Nucleus accumbens (tissue), 56 donors: ENCODE measurements at regions not wholly inside any gene's neighbourhood (a gene's known extent, or its start where the extent isn't known, plus 50 kb on each side); places are given as distances from the start of the nearest gene placed in this dataset.

Experiments used
- DNase-seq, 56 donors: peaks; one replicate each; lab custom pipeline; 2025; lab: John Stamatoyannopoulos, UW

- DNase-seq: no peak
Measured at GRCh38 chr6:3560211-3560610, 103.4 kb upstream of the SLC22A23 start.

DNA sequence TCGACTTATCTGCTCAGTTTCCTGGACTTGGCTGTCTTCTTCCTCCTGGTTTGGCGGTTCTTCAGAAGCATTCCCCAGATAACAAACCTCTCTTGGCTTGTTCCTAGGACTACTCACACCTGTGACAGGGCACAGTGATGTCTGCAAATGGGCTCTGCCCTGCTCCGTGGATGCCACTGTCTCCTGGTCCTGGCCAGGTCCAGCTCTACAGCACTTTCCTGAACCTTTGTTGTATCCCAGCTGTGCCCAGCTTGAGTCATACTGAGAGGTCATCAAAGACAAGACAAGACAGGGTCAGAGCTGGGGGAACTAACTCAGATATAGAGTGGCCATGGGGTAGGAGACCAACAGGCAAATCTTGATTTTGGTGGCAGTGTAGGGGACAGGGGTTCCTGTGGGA lies 102.7 kb upstream of the SLC22A23 start:
- no peak for DNase-seq

- no peak for DNase-seq
Measured at GRCh38 chr6:3557336-3557735, 100.5 kb upstream of the SLC22A23 start.

- no peak for DNase-seq
Measured at GRCh38 chr6:3553254-3553653, 96.4 kb upstream of the SLC22A23 start.

DNA sequence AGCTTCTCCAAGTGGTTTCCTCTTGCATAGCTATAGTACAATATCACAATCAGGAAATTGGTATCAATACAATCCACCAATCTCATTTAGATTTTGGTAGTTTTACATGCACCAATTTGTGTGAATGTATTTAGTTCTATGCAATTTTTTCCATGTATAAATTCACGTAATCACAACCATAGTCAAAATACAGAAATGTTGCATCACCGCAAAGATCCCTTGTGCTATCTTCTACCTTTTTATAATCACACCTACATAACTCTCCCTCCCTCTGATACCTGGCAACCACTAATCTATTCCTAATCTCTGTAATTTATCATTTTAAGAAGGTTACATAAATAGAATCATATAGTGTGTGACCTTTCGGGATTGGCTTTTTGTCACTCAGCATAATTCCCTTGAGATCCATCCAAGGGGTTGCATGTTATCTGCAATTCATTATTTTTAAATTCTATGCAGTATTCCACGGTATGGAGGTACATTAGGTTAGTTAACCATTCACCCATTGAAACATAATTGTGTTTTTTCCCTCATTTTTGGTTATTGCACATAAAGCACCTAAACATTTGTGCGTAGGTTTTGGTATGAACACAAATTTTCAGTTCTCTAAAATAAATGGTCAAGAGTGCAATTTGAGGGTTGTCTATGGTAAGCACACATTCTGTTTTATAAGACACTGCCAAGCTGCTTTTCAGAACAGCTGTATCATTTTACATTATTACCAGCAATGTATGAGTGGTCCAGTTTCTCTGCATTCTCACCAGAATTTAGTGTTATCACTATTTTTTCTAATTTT lies 95.1 kb upstream of the SLC22A23 start:
- no peak for DNase-seq

- DNase-seq: no peak
Measured at GRCh38 chr6:3549314-3549940, 92.6 kb upstream of the SLC22A23 start.

DNA sequence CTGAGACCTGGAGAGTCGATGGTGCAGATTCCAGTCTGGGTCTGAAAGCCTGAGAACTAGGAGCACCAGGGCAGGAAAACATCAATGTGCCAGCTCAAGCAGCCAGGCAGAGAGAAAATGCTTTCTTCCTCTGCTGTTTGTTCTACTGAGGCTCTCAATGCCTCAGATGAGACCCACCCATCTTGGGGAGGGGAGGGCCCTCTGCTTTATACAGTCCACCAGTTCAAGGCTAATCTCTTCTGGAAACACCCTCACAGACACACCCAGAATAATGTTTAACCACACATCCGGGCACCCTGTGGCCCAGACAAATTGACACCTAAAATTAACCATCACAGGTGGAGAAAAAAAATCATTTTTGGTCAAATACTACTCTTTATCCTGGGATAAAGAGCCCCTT lies 89.3 kb upstream of the SLC22A23 start:
- DNase-seq: no peak

DNA sequence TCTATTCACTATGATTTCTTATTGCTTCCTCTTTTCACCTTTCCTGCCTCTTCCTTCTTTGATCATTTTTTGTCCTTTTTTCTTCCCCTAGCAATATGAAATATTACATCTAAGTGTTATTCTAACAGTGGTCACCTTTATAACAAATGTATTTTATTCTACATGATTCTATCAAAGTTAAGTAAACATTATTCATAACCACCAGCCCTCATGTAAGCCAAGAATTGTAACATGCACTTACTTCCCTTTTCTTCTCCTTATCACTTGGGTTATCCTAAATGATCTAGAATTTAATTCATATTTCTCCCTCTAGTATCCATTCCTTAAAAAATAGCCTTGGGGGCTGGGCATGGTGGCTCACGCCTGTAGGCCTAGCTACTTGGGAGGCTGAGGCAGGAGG lies 88.3 kb upstream of the SLC22A23 start:
- DNase-seq: no peak

- DNase-seq: no peak
Measured at GRCh38 chr6:3542032-3542640, 85.3 kb upstream of the SLC22A23 start.

GRCh38 chr6:3541006-3541585 lies 84.2 kb upstream of the SLC22A23 start:
- no peak for DNase-seq

DNA sequence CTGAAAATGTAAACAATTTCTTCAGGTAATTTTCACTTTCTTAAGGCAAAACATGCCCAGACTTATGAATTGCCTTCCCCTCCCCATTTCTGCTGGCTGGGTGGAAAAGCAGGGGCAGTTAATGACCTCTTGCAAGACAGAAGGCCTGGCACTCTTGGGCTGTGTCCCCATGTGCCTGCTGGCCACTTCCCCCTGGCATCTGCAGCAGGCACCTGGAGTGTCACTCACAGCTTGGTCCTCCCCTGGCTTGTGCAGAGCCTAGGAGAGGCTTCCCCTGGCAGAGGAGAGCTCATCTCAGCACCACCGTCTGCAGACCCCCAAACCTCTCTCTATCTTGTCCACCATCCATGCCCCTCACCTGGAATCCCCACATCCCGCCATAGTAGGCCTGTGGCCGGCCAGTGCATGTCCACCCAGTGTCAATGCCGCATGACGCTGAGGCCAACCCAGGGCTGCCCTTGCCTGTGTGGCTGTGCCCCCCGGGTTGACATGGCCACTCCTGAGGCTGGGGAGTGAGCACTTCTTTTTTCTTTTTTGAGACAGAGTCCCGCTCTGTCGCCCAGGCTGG lies 83.5 kb upstream of the SLC22A23 start:
- no peak for DNase-seq

DNA sequence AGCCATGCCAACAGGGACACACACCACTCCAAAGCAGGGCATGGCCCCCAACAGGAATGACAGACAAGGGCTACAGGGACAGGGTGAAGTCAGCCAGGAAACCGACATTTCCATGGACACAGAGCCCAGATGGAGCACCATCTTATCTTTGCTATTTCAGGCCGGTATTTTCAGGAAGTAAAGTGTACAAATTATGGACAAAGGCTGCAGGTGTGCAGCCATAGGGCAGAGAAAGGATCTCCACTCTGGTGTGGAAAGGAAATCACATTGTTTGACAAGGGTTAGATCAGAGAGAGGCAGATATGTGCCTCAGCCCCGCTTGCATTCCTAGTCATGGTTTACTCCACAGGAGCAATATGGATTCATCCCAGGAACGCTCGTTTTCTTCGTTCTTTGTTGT lies 81.7 kb upstream of the SLC22A23 start:
- DNase-seq: no peak

DNA sequence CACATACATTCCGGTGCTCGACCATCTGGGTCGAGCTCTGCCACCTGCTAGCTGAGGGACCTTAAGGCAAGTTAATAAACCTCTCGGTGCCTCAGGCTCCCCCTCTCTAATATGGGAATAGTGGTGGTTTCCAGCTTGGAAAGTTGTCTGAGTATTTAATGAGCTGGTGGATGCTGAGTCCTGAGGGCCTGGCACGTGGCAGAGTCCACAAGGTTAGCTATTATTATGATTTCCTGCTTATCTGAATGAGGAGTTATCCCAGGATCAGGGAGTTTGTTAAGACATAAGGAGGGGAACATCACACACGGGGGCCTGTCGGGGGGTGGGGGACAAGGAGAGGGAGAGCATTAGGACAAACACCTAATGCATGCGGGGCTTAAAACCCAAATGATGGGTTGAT lies 80.1 kb upstream of the SLC22A23 start:
- no peak for DNase-seq

DNA sequence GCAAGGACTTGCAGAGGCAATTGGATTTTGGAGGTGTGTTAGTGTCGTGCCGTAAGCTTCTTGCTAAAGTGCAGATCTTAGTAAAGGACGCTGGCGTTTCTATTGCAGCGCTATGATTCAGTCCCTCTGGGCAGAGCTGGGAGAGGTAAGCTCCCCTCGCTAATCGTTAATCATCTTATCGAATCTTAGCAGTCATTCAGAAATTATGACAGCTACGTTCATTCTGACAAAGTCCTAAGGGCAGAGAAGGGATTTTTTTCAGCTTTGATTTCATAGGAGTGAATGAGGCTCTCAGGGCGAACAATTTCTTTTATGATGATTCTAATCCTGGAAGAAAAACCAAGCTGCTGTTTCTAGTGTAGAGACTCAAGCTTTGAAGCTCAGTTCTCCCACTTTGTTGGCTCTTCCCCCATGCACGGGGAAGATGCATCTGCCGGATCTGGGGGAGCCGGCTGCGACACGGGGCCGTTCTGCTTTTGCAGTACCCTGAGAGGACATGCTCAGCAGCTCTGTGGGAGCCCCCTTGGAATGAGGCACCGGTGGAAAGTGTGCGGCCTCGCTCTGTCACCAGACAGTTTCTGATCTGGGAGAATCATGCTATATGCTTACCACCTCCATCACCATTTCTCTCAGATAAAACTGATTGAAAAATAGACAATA lies 79.1 kb upstream of the SLC22A23 start:
- DNase-seq: no peak

DNA sequence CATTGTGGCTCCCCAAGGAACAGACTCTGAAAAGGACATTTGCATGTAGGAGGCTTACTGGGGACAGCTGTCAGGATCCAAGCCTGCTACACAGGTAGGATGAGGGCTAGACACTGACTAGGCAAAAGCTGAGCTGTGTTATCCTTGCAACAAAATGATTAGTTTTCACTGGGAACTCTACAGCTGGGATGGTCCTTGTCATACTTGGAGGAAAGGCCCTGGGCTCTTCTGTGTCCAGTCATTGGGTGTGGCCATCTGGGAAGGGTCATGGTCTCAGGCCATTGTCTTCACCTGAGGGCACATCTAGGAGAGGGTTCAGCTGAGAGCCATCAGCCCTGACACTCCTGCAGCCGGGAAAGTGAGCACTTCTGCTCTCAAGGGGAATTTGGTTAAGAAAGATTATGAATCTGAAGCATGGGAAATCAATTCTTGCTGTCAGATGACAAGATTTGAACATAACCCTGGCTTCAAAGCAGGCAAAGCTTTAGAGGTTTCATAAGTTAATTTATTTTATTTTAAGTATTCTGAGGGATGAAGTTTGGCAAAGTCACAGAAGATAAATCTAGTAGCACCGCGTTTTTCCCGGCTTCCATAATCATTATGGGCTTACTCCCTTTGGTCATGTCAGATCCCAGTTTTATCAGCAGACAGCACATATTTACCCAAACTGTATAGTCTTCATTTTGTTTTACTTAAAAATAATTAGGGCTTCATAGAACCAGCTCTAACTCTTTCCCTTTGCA lies 78.4 kb upstream of the SLC22A23 start:
- no peak for DNase-seq

DNA sequence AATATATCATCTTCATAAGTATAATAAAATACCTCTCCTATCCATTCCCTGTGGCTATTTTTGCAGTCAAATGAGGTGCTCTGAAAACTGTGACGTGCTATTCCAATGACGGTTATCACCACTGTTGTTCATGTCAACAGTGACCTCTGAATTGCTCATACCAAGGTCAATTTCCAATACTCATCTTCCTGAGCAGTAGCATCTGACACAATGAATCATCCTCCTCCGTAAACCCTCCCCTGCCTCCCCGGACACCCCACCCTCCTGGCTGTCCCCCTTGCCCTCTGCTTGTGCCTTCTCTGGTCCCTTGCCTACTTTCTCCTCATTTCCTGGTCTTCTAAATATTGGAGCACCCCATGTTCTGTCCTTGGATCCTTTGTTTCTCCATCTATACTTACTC lies 77.7 kb upstream of the SLC22A23 start:
- no peak for DNase-seq

DNA sequence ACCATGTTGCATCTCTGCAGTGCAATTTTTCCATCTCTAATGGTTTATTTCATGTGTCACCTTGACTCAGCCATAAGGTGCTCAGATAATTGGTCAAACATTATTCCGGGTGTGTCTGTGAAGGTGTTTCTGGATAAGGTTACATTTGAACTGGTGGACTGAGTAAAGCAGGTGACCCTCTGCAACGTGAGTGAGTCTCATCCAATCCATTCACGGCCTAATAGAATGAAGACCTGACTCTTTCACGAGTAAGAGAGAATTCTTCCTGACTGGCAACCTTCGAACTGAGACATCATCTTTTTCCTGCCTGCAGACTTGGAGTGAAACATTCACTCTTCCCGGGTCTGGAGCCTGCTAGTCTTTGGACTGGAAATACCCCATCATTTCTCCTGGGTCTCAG lies 77.1 kb upstream of the SLC22A23 start:
- no peak for DNase-seq

- DNase-seq: no peak
Measured at GRCh38 chr6:3532296-3532916, 75.6 kb upstream of the SLC22A23 start.

- no peak for DNase-seq
Measured at GRCh38 chr6:3531481-3531880, 74.6 kb upstream of the SLC22A23 start.

- DNase-seq: no peak
Measured at GRCh38 chr6:3530515-3530914, 73.7 kb upstream of the SLC22A23 start.
